GM06990 (cell line): ENCODE measurements at regions not wholly inside any gene's neighbourhood (a gene's known extent, or its start where the extent isn't known, plus 50 kb on each side); places are given as distances from the start of the nearest gene placed in this dataset.

ENCODE experiments used
- DNase-seq: peaks from one replicate; pipeline ENCODE4 v3.0.0-alpha.2; 2011; ENCODE audit not compliant: insufficient read length; ENCODE audit errors: extremely low read depth
- H3K27me3 ChIP-seq: replicated peaks from 2 replicates; pipeline ENCODE4 v1.6.0; 2011; ENCODE audit warnings: low read length; ENCODE audit not compliant: control insufficient read depth, insufficient read depth
- H3K36me3 ChIP-seq: 2 replicates; pipeline ENCODE4 v1.5.1; 2011; ENCODE audit warnings: low read length; ENCODE audit not compliant: control insufficient read depth, insufficient read depth
- H3K4me3 ChIP-seq: replicated peaks from 2 replicates; pipeline ENCODE4 v1.5.1; 2011; ENCODE audit warnings: low read depth, mild to moderate bottlenecking, control low read depth, low read length
- TF ChIP-seq, protein P1 (sequence below): IDR thresholded peaks from 2 replicates; pipeline ENCODE4 v1.5.1; 2011; ENCODE audit warnings: low read length, control low read depth, mild to moderate bottlenecking, inconsistent platforms; ENCODE audit not compliant: insufficient read depth, poor library complexity, severe bottlenecking

DNA sequence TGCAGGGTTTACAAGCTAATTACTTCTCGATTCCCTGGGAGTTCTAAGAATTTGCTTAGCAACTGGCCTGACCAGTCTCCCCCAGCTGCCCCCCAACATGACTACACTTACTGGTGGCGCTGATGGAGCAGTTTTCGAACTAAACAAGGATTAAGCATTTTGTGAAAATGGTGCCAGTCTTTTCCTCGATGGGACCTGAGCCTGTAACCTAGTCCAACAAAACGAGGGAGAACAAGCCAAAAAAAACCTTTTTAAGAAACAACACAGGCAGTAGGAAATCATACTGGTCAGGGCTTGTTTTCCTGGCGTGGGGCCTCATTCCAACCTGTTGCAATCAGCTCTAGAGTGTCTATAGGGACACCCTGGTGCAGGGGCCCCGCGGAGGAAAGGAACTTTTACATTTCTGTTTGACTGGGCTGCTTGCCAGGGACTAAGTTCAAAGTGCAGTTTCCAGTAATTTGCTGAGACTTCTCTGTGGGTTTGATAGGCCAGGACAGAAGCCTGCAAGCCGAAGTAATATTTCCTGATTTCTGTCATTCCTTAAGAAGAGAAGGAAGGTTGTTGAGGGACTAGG lies 158.7 kb downstream of the SPRY1 start:
- DNase-seq = no peak
- Histone ChIP-seq H3K4me3 (no peak overlapping the region), H3K27me3 (no peaks in the 10 kb centered on the region; the same call in 1 of the 2 replicates), H3K36me3 (no peaks in the 10 kb centered on the region)
- TF ChIP-seq, protein P1, sequence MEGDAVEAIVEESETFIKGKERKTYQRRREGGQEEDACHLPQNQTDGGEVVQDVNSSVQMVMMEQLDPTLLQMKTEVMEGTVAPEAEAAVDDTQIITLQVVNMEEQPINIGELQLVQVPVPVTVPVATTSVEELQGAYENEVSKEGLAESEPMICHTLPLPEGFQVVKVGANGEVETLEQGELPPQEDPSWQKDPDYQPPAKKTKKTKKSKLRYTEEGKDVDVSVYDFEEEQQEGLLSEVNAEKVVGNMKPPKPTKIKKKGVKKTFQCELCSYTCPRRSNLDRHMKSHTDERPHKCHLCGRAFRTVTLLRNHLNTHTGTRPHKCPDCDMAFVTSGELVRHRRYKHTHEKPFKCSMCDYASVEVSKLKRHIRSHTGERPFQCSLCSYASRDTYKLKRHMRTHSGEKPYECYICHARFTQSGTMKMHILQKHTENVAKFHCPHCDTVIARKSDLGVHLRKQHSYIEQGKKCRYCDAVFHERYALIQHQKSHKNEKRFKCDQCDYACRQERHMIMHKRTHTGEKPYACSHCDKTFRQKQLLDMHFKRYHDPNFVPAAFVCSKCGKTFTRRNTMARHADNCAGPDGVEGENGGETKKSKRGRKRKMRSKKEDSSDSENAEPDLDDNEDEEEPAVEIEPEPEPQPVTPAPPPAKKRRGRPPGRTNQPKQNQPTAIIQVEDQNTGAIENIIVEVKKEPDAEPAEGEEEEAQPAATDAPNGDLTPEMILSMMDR = no peak

- TF ChIP-seq, protein P1 = no peak
- H3K36me3 ChIP-seq = no peaks in the 10 kb centered on the region
- no peak overlapping the region for H3K4me3 ChIP-seq
- DNase-seq = no peak
- no peaks in the 10 kb centered on the region; the same call in 1 of the 2 replicates for H3K27me3 ChIP-seq
These were observed 159.2 kb downstream of the SPRY1 start for GRCh38 chr4:123555807-123556273.

DNA sequence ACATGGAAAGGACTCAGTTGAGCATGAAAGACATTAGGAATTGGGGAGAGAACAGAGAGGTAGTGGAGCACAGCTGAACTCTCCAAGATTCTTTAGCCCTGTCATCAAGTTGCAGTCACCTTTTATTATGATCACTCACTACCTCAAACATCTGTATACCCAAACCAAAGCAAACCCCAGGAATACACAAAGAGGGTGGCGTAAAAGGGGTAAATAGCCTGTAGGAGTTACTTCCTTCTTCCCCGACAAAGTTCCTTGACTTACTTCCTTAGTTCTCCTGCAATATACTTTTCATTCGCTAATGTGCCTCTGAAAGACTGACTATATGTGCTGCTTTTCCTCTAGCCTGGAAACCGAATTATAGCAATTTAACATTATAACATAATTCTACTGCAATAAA lies 159.9 kb downstream of the SPRY1 start:
- Histone ChIP-seq H3K4me3 (no peak overlapping the region), H3K27me3 (no peaks in the 10 kb centered on the region; the same call in 1 of the 2 replicates), H3K36me3 (no peaks in the 10 kb centered on the region)
- TF ChIP-seq, protein P1 = no peak
- DNase-seq = no peak

GRCh38 chr4:123557857-123558536 lies 161.4 kb downstream of the SPRY1 start:
- TF ChIP-seq, protein P1 = no peak
- Histone ChIP-seq H3K4me3 (no peak overlapping the region), H3K27me3 (no peaks in the 10 kb centered on the region; the same call in 1 of the 2 replicates), H3K36me3 (no peaks in the 10 kb centered on the region)
- no peak for DNase-seq

DNA sequence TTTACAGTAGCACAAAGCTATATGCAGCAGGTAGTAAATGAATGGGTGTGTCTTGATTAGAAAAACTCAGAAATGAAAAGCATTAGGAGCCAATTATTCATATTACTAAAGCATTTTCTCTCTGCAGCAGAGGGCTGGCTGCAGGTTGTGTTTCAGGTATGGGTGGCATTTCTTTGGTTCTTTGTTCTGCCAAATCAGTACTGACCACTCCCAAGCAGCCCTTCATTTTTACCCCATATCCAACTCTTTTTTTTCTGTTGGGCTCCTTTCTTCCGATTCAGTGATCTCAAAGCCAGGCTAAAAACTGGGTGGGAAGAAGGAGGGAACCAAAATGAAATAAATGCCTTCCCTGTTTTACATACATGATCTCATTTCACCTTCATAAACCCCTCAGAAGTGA lies 162.3 kb downstream of the SPRY1 start:
- Histone ChIP-seq H3K36me3 (no peaks in the 10 kb centered on the region), H3K4me3 (no peak overlapping the region), H3K27me3 (no peaks in the 10 kb centered on the region; the same call in 1 of the 2 replicates)
- no peak for DNase-seq
- TF ChIP-seq, protein P1 = no peak
